NCI-H1105 treated with DMSO at 0.1 percent for 48 hours (cell line): ENCODE measurements at regions not wholly inside any gene's neighbourhood (a gene's known extent, or its start where the extent isn't known, plus 50 kb on each side); places are given as distances from the start of the nearest gene placed in this dataset.

Source experiments
- DNase-seq: peaks from one replicate; lab custom pipeline; 2025; lab: John Stamatoyannopoulos, UW

DNA sequence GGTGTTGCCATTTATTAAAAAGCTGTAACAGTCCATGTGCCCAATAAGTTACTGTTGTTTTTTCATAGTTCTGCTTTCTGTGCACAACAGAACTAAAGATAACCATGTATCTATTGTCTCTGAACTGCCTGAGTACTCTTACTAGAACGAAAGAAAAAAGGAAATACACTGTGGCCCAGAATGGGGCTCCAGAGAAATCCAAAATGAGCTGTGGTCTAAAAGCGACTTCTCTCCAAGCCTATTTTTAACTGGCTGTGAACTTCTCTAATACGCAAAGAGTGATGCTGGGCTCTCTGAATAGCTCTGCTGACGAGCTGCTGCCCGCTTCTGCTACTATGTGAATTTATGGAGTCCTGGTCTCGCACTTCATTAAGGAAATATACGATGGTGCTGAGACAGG lies 56.2 kb upstream of the LPP start:
- DNase-seq: no peak

DNA sequence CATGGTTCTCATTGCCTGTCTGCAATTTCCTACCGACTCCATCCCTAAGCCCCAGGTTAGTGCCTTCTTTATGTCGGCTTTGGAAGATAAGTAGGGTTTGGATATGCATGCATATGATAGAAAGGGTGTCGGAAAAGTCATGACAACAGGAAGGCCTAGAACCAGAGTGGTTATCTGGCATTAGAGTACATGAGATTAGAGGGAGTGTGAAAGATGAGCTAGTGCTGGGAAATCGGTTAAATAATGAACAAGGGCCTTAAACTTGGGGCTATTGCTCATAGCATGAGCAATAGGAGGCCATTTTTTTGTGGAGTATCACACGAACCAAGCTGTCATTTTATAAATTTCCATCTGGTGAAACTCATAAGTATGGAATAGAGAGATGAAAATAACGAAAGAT lies 54.0 kb upstream of the LPP start:
- DNase-seq: no peak

DNA sequence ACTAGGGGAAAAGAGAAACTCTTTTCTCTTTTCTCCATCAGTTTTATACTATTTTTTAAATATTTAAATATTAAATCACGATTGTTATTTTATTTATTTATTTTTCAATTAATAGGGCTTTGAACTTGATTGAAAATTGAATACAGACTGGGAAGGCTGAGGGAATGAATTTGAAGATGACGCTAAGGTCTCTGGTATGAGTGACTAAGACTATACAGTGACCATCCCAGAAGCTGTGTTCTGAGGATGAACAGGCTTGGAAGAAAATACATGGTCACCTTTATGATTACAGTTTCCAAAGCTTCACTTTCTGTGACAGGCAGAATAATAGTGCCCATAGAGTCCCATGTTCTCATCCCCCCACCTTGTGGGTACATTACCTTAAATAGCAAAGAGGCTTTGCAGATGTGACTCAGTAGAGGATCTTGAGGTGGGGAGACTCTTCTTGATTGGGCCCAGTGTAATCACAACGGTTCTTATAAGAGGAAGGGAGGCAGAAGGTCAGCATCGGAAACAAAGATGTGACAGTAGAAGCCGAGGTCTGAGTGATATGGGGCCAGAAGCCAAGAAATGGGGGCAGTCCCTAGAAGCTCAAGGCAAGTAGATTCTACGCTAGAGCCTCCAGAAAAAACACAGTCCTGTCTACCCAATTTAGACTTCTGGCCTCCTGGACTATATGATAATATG lies 51.0 kb upstream of the LPP start:
- no peak for DNase-seq

DNA sequence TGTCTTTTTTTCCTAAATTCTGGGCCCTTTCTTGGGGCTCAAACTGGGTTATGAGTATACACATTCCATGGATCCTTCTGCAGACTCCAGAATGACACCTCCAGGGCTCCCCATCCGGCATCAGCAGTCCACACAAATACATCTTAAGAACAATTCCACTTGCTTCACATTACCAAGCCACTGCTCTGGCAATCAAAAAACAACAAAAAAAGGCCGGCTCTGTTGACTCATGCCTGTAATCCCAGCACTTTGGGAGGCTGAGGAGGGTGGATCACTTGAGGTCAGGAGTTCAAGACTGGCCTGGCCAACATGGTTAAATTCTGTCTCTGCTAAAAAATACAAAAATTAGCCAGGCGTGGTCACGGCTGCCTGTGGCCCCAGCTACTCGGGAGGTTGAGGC lies 49.9 kb upstream of the LPP start:
- no peak for DNase-seq
